HG02763 (cell line): ENCODE measurements at regions not wholly inside any gene's neighbourhood (a gene's known extent, or its start where the extent isn't known, plus 50 kb on each side); places are given as distances from the start of the nearest gene placed in this dataset.
"Not testable (repeated sequence)": the region's sequence is repeated elsewhere in the genome, so short reads cannot be mapped to it uniquely, and the experiment has no call there.

Experiments used
- ATAC-seq: cut with Tn5 transposase; IDR thresholded peaks from one replicate; pipeline ENCODE4 v1.9.1; 2021; ENCODE audit warnings: mild to moderate bottlenecking, moderate library complexity; ENCODE audit not compliant: unreplicated experiment

DNA sequence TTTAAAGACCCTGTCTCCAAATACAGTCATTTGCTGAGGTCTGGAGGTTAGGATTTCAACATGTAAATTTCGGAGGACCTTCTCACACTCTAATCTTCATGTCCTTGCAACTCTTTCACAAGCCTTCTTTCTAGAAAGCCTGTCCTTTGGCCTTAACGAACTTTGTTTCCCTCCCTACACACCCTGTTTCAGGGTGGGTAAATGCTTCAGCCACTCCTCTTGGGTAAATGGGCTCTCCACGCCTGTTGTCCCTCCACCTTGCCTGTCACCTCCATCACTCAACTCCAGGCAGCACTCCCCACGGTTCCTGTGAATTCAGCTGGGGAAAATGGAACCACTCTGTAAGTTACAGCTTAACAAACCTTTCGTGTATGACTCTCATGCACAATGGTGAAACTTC is 84.0 kb upstream of the COG2 start:
- ATAC-seq: no peak

GRCh38 chr1:230556453-230556852 is 85.8 kb upstream of the COG2 start:
- ATAC-seq: no peak

GRCh38 chr1:230555814-230556213 is 86.5 kb upstream of the COG2 start:
- ATAC-seq: no peak

DNA sequence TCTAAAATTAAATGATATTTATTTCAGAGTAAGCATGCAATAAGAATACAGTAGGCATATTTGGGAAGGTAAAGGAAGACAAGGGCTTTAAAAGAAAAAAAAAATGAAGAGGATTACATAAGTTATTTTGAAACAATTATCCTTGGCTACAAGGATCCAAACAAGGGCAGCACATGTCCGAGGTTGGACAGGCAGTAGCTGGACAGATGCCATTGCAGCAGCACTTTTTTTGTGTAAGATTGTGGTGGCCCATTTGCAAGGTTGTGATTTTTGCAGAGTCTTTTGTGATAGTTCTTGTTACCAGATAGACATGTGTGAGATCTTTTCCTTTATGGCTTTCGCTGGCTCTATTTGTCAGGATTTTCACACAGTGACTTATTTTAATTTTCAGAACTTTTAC is 89.4 kb upstream of the COG2 start:
- no peak for ATAC-seq

DNA sequence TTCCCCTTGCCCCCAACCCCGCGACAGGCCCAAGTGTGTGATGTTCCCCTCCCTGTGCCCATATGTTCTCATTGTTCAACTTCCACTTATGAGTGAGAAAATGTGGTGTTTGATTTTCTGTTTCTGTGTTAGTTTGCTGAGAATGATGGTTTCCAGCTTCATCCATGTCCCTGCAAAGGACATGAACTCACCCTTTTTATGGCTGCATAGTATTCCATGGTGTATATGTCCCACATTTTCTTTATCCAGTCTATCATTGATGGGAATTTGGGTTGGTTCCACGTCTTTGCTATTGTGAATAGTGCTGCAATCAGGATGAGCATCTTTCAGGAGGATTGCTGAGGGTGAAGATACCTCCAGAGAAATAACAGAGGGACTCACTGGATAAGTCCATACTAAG is 91.3 kb upstream of the COG2 start:
- not testable (repeated sequence) for ATAC-seq

GRCh38 chr1:230550428-230550827 is 91.9 kb upstream of the COG2 start:
- ATAC-seq: no peak

GRCh38 chr1:230549625-230550024 is 92.7 kb upstream of the COG2 start:
- ATAC-seq: no peak

- no peak for ATAC-seq
These were observed 93.3 kb upstream of the COG2 start for GRCh38 chr1:230548997-230549396.

DNA sequence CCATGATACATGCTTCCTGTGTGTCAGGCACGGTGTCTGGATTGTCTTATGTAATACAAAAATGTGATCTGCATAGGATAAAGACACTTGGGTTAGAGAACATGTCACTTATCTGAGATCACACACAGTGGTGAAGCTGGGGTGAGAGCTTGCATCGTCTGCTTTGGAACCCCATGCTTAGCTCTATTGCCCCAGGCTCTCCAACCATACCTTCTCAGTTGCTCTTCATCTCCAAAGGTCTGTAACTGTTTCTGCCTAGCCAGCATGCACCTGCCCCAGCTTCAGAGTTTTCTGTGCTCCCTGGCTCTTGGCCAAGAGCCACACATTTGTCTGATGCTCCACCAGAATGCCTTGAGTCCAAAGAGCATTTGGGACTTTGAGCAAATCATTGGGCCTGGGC is 93.9 kb upstream of the COG2 start:
- ATAC-seq: no peak

- no peak for ATAC-seq
These were observed 97.1 kb upstream of the COG2 start for GRCh38 chr1:230545181-230545580.

GRCh38 chr1:230544758-230545157 is 97.5 kb upstream of the COG2 start:
- no peak for ATAC-seq

- no peak for ATAC-seq
These were observed 99.2 kb upstream of the COG2 start for GRCh38 chr1:230543085-230543484.

DNA sequence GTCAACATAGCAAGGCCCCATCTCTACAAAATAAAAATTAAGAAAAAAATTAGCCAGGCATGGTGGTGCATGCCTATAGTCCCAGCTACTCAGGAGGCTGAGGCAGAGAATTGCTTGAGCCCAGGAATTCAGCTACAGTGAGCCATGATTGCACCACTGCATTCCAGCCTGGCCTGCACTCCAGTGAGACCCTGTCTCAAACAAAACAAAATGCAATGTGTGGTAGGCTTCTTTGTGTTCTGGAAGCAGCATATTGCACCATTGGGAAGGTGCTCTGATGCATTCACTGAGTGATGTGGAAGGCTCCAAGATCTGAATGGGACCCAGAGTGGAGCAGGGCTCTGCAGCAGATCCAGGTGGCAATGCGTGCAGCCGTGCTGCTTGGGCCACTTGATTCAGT is 99.6 kb upstream of the COG2 start:
- ATAC-seq: no peak

DNA sequence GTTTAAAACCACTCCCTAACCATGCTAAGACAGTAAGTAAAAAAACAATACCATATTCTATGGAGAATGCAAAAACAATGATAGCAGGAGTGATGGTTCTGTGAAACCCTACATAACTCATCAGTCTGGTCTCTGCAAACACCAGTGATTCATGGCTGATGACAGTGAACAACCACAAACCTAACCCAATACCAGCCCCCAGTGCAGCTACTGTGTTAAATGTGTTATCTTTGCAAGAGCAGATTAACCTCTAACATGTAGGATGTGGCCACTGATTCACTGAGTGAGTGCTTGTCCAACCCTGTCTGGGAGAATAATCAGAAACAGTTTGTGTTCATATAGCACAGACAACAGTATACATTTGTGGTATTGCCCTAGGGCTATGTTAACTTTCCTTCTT is 100.2 kb upstream of the COG2 start:
- ATAC-seq: no peak

DNA sequence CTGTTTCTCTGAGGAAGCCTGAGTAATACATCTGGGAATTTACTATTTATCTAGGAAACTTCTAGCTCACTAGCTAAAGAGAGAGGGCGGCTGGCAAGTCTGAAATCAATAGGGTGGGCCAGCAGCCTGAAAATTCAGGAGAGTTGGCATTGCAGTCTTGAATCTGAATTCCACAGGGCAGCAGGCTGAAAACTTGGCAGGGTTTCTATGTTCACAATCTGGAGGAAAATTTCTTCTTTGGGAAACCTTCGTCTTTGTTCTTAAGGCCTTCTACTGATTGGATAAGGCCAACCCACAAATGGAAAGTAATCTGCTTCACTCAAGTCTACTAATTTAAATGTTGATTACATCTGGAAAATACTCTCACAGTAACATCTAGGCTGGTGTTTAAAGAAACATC is 101.0 kb upstream of the COG2 start:
- ATAC-seq: no peak

- ATAC-seq: no peak
These were observed 101.7 kb upstream of the COG2 start for GRCh38 chr1:230540421-230541155.

- no peak for ATAC-seq
These were observed 104.8 kb upstream of the COG2 start for GRCh38 chr1:230537456-230537855.

GRCh38 chr1:230536641-230537155 is 105.6 kb upstream of the COG2 start:
- ATAC-seq: no peak

- ATAC-seq: no peak
These were observed 108.1 kb upstream of the COG2 start for GRCh38 chr1:230534224-230534623.

GRCh38 chr1:230531103-230531502 is 105.0 kb upstream of the PGBD5 start:
- ATAC-seq: no peak

DNA sequence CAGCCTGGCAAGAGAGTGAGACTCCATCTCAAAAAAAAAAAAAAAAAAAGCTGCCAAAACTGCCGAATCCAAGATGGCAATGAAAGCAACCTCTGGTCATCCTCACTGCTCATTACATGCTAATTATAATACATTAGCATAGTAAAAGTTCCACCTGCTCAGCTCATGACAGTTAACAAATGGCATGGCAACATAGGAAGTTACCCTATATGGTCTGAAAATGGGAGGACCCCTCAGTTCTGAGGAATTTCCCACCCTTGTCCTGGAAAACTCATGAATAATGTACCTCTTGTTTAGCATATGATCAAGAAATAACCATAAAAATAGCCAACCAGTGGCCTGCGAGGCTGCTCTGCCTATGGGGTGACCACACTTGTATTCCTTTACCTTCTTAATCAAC is 93.1 kb upstream of the PGBD5 start:
- no peak for ATAC-seq

- ATAC-seq: no peak
These were observed 92.4 kb upstream of the PGBD5 start for GRCh38 chr1:230518511-230518910.

DNA sequence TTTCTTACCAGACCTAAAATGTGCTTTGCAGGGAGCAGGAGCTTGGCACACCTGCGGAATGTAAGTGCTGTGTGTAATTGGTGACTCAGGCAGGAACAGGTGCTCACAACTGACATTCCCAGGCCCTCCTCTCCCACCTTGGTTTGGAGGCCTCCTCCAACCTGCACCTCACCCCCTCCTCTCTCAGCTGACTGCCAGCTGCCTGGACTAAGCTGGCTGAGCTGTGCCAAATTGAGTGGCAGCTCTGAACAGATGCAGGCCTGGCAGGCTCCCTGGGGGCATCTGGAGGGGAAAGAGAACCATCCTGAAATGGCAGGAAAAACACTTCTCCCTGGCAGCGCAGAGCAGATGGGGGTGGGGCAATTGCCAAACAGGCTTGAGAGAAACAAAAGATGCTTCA is 91.7 kb upstream of the PGBD5 start:
- no peak for ATAC-seq
